Transverse colon (tissue), 4 donors: ENCODE measurements at regions not wholly inside any gene's neighbourhood (a gene's known extent, or its start where the extent isn't known, plus 50 kb on each side); places are given as distances from the start of the nearest gene placed in this dataset.

ENCODE experiments used
- DNase-seq: peaks from one replicate; pipeline ENCODE4 v3.0.0-alpha.2; 2019
- H3K27ac ChIP-seq, 4 donors: fragments of 200-600 bp; sonication (generic); 2 replicates each; pipeline ENCODE4 v1.5.1; 2016 to 2018; ENCODE audit warnings: inconsistent platforms in 4 of 4
- H3K27me3 ChIP-seq: fragments of 200-600 bp; sonication (generic); 2 replicates; pipeline ENCODE4 v1.5.1; 2017; ENCODE audit warnings: inconsistent platforms
- H3K36me3 ChIP-seq, 4 donors: fragments of 200-600 bp; sonication (generic); 2 replicates each; pipeline ENCODE4 v1.5.1; 2017 to 2019; ENCODE audit warnings: inconsistent platforms in 4 of 4
- H3K4me1 ChIP-seq, 4 donors: fragments of 200-600 bp; sonication (generic); 2 replicates each; pipeline ENCODE4 v1.5.1; 2017 to 2020; ENCODE audit warnings: inconsistent platforms in 4 of 4
- H3K4me3 ChIP-seq, 4 donors: fragments of 200-600 bp; sonication (generic); 1 replicate in 1 of 4; 2 replicates in 3 of 4; pipeline versions ENCODE4 v1.5.1 to v1.6.1; 2017 to 2019; ENCODE audit warnings: inconsistent platforms in 4 of 4
- H3K9me3 ChIP-seq, 2 donors: fragments of 200-600 bp; sonication (generic); 2 replicates each; pipeline ENCODE4 v1.5.1; 2017 to 2019; ENCODE audit warnings: inconsistent platforms in 2 of 2
- CTCF ChIP-seq, 5 experiments: fragments of 200-600 bp in 3 of 5; fragments of 450-650 bp in 2 of 5; sonication (generic) in 3 of 5; IDR thresholded peaks; 1 replicate in 2 of 5; 2 replicates in 3 of 5; pipeline ENCODE4 v1.5.1; 2016 to 2017; ENCODE audit warnings: antibody characterized with exemption in 5 of 5, inconsistent platforms in 3 of 5, mild to moderate bottlenecking in 2 of 5, moderate library complexity in 1 of 5
- EP300 ChIP-seq: sonication (generic); formaldehyde crosslinking; IDR thresholded peaks from one replicate; pipeline ENCODE4 v1.6.1; 2017; ENCODE audit warnings: antibody characterized with exemption, low read depth
- POLR2A ChIP-seq: fragments of 450-650 bp; IDR thresholded peaks from one replicate; pipeline ENCODE4 v1.6.1; 2016; ENCODE audit warnings: antibody characterized with exemption, mild to moderate bottlenecking, moderate library complexity
- POLR2AphosphoS5 ChIP-seq, 3 donors: sonication (generic); formaldehyde crosslinking; IDR thresholded peaks; one replicate each; pipeline ENCODE4 v1.6.1; 2016; ENCODE audit warnings: antibody characterized with exemption in 3 of 3
- WGBS, 2 donors: methylation state at CpG; one replicate each; pipeline ENCODE4 v1.1.5; 2018; ENCODE audit warnings: low coverage in 1 of 2; 5-methylcytosine and 5-hydroxymethylcytosine counted together
- in situ Hi-C, 4 donors: fragments of 200-750 bp; cut with MboI; loops; one replicate each; pipeline versions ENCODE4 v1.15.0 to v1.15.1; 2017; ENCODE audit warnings: low sequenced_read_pairs in 3 of 4, low pct_ligation_motif_present in 1 of 4, low pct_unique_long_range_greater_than_20kb in 1 of 4
- intact Hi-C: fragments of 100-400 bp; cut with DNase I; formaldehyde crosslinking; loops from one replicate; pipeline ENCODE4 v1.15.1; 2023; ENCODE audit warnings: low total_unique reads

- DNase-seq: no peak
- Histone ChIP-seq H3K9me3 (no peaks in the 10 kb centered on the region), H3K27me3 (no peaks in the 10 kb centered on the region), H3K4me3 (no peak overlapping the region), H3K27ac (no peak overlapping the region), H3K36me3 (no peaks in the 10 kb centered on the region), H3K4me1 (no peaks in the 10 kb centered on the region)
- 56% methylated on average over 3 of the region's 3 CpGs; no CpG with 5 or more reads in 1 of the 2 donors for WGBS, 2 donors
- intact Hi-C loops (no loop called here), in situ Hi-C loops (no loop called here)
- TF ChIP-seq EP300 (no peak), POLR2AphosphoS5 (IDR thresholded peaks at IDR 0.05) (no peak), CTCF (IDR thresholded peaks at IDR 0.05) (no peak), POLR2A (no peak)
Observed at GRCh38 chr4:136831553-136831952, 700.7 kb downstream of the PCDH18 start.

GRCh38 chr4:136829280-136829679, 703.0 kb downstream of the PCDH18 start:
- in situ Hi-C loops: no loop called here
- H3K9me3 ChIP-seq: no peaks in the 10 kb centered on the region
- H3K4me1 ChIP-seq: no peaks in the 10 kb centered on the region
- H3K4me3 ChIP-seq: no peak overlapping the region
- DNase-seq: no peak
- intact Hi-C loops: no loop called here
- TF ChIP-seq EP300 (no peak), POLR2AphosphoS5 (IDR thresholded peaks at IDR 0.05) (no peak), POLR2A (no peak), CTCF (IDR thresholded peaks at IDR 0.05) (no peak)
- no peak overlapping the region for H3K27ac ChIP-seq
- no peaks in the 10 kb centered on the region for H3K36me3 ChIP-seq
- H3K27me3 ChIP-seq: no peaks in the 10 kb centered on the region

GRCh38 chr4:136823020-136823419, 709.3 kb downstream of the PCDH18 start:
- no peak for DNase-seq
- Histone ChIP-seq H3K27me3 (no peaks in the 10 kb centered on the region), H3K9me3 (no peaks in the 10 kb centered on the region), H3K4me1 (no peaks in the 10 kb centered on the region), H3K4me3 (no peak overlapping the region), H3K36me3 (no peaks in the 10 kb centered on the region), H3K27ac (no peak overlapping the region)
- WGBS, 2 donors: 70% methylated on average over 6 of the region's 8 CpGs; no CpG with 5 or more reads in 1 of the 2 donors
- TF ChIP-seq CTCF (IDR thresholded peaks at IDR 0.05) (no peak), POLR2A (no peak)
- intact Hi-C loops: no loop called here
- in situ Hi-C loops: no loop called here

GRCh38 chr4:136818811-136819330, 713.4 kb downstream of the PCDH18 start:
- Histone ChIP-seq H3K9me3 (no peaks in the 10 kb centered on the region), H3K4me1 (no peaks in the 10 kb centered on the region), H3K27me3 (no peaks in the 10 kb centered on the region), H3K4me3 (no peak overlapping the region), H3K27ac (no peak overlapping the region), H3K36me3 (no peaks in the 10 kb centered on the region)
- intact Hi-C loops (no loop called here), in situ Hi-C loops (no loop called here)
- WGBS, 2 donors: 50 to 71% methylated on average over 1 of the region's 1 CpG
- no peak for TF ChIP-seq CTCF (IDR thresholded peaks at IDR 0.05)
- no peak for TF ChIP-seq EP300
- no peak for TF ChIP-seq POLR2AphosphoS5 (IDR thresholded peaks at IDR 0.05)
- TF ChIP-seq POLR2A: no peak
- DNase-seq: no peak
